K562 (cell line): ENCODE measurements at regions not wholly inside any gene's neighbourhood (a gene's known extent, or its start where the extent isn't known, plus 50 kb on each side); places are given as distances from the start of the nearest gene placed in this dataset.

Experiments used
- ATAC-seq: fragments of 200-7000 bp; cut with Tn5 transposase; 3 replicates; pipeline ENCODE4 v1.9.1; 2020; ENCODE audit warnings: moderate library complexity
- BruUV-seq: library from RNA; stranded (reverse); fragments of 400-500 nt; replicated peaks from 2 replicates; lab custom pipeline; 2021; lab: Mats Ljungman, UMichigan
- CTCF ChIA-PET: fragments of 300-600 bp; formaldehyde crosslinking; extraction: SDS; loops from one replicate; lab custom pipeline; 2021; ENCODE audit warnings: low intra/inter-chr PET ratio; lab: Yijun Ruan, JAX
- POLR2A ChIA-PET: fragments of 300-600, 350-650 bp; sonication (Branson Sonifier 250); formaldehyde crosslinking; extraction: SDS; loops from one replicate; lab custom pipeline; 2021; ENCODE audit warnings: antibody characterized with exemption, inconsistent platforms; lab: Yijun Ruan, JAX
- DNase-seq, 4 experiments: peaks; one replicate each; pipeline versions ENCODE4 v3.0.0 to v3.0.0-alpha.2; 2011 to 2018; ENCODE audit warnings: low spot score in 3 of 4, mixed read lengths in 3 of 4; ENCODE audit errors: extremely low read depth in 1 of 4
- FAIRE-seq: peaks from 2 replicates; lab custom pipeline; 2011; peaks lifted over from hg19 to GRCh38; lab: Jason Lieb, UNC
- H2AFZ ChIP-seq: 2 replicates; pipeline ENCODE4 v1.6.0; 2011; ENCODE audit warnings: low read depth, low read length, control low read depth, inconsistent platforms
- H3K27ac ChIP-seq: fragments of 200-600 bp; 3 replicates; pipeline ENCODE4 v1.8.0; 2011; ENCODE audit warnings: low read depth, mild to moderate bottlenecking, control low read depth, inconsistent platforms, low read length, moderate library complexity, mixed read lengths; ENCODE audit errors: extremely low read depth
- H3K27me3 ChIP-seq, 2 experiments: fragments of 300-600 bp in 1 of 2; 2 replicates in 1 of 2; 3 replicates in 1 of 2; pipeline versions ENCODE4 v1.6.0 to v1.8.0; 2011; ENCODE audit warnings: inconsistent platforms in 2 of 2, low read length in 2 of 2, mild to moderate bottlenecking in 1 of 2, mixed read lengths in 1 of 2, moderate library complexity in 1 of 2; ENCODE audit not compliant: control insufficient read depth in 2 of 2, insufficient read depth in 2 of 2
- H3K36me3 ChIP-seq: fragments of 300-600 bp; 3 replicates; pipeline ENCODE4 v1.8.0; 2011; ENCODE audit warnings: mild to moderate bottlenecking, low read length, inconsistent platforms; ENCODE audit not compliant: control insufficient read depth, insufficient read depth
- H3K4me1 ChIP-seq, 2 experiments: fragments of 200-600 bp in 1 of 2; replicated peaks in 1 of 2; 2 replicates in 1 of 2; 3 replicates in 1 of 2; pipeline versions ENCODE4 v1.5.1 to v1.8.0; 2011; ENCODE audit warnings: inconsistent platforms in 2 of 2, low read length in 2 of 2, mild to moderate bottlenecking in 1 of 2, mixed read lengths in 1 of 2, moderate library complexity in 1 of 2; ENCODE audit not compliant: control insufficient read depth in 2 of 2, insufficient read depth in 2 of 2
- H3K4me2 ChIP-seq: 2 replicates; pipeline ENCODE4 v1.6.1; 2011; ENCODE audit warnings: low read length, control low read depth, inconsistent platforms, mixed read lengths; ENCODE audit not compliant: insufficient read depth
- H3K4me3 ChIP-seq: fragments of 200-600 bp; sonication (generic), shearing (Covaris generic); 2 replicates; pipeline ENCODE4 v1.5.1; 2016; ENCODE audit warnings: control low read depth, inconsistent platforms
- H3K79me2 ChIP-seq: fragments of 200-600 bp; 3 replicates; pipeline ENCODE4 v1.8.0; 2011; ENCODE audit warnings: low read length, inconsistent platforms; ENCODE audit not compliant: control insufficient read depth, insufficient read depth
- H3K9ac ChIP-seq, 2 experiments: 2 replicates each; pipeline versions ENCODE4 v1.6.0 to v1.6.1; 2011; ENCODE audit warnings: low read depth in 2 of 2, low read length in 2 of 2, control low read depth in 1 of 2, inconsistent platforms in 1 of 2, mild to moderate bottlenecking in 1 of 2, mixed read lengths in 1 of 2; ENCODE audit not compliant: insufficient read depth in 1 of 2
- H3K9me1 ChIP-seq: one replicate; pipeline ENCODE4 v1.6.0; 2011; ENCODE audit warnings: inconsistent platforms, mild to moderate bottlenecking, low read length, moderate library complexity; ENCODE audit not compliant: control insufficient read depth, insufficient read depth
- H3K9me3 ChIP-seq: replicated peaks from 2 replicates; pipeline ENCODE4 v1.5.1; 2011; ENCODE audit warnings: low read depth, low read length, inconsistent platforms; ENCODE audit not compliant: control insufficient read depth, insufficient read depth
- H4K20me1 ChIP-seq: replicated peaks from 2 replicates; pipeline ENCODE4 v1.6.1; 2011; ENCODE audit warnings: low read length, inconsistent platforms, mixed read lengths; ENCODE audit not compliant: control insufficient read depth, insufficient read depth
- CLOCK ChIP-seq: fragments of 250-450 bp; sonication (Bioruptor Pico); IDR thresholded peaks from 2 replicates; pipeline ENCODE4 v1.4.0; 2020; ENCODE audit warnings: mild to moderate bottlenecking, moderate library complexity, borderline replicate concordance
- CREBBP ChIP-seq: IDR thresholded peaks from one replicate; pipeline ENCODE4 v1.6.1; 2012; ENCODE audit warnings: low read depth, mild to moderate bottlenecking, control low read depth, inconsistent platforms, low read length
- DMBX1 ChIP-seq: fragments of 250-450 bp; sonication (Bioruptor Pico); IDR thresholded peaks from 2 replicates; pipeline ENCODE4 v1.8.0; 2022; ENCODE audit warnings: inconsistent platforms, mild to moderate bottlenecking, moderate library complexity, borderline replicate concordance
- MTA2 ChIP-seq: fragments of 450-650 bp; IDR thresholded peaks from 2 replicates; pipeline ENCODE4 v1.6.1; 2016; ENCODE audit warnings: low read depth
- PHF21A ChIP-seq: fragments of 450-650 bp; IDR thresholded peaks from 2 replicates; pipeline ENCODE4 v1.6.1; 2017; ENCODE audit warnings: low read depth, borderline replicate concordance
- RFX5 ChIP-seq: IDR thresholded peaks from 2 replicates; pipeline ENCODE4 v1.6.1; 2011; ENCODE audit warnings: low read depth, mild to moderate bottlenecking, improper control_type of control experiment, low read length
- TAL1 ChIP-seq: fragments of 450-650 bp; IDR thresholded peaks from 2 replicates; pipeline ENCODE4 v1.6.1; 2016; ENCODE audit warnings: mild to moderate bottlenecking
- TRIM28 ChIP-seq: fragments of 450-650 bp; IDR thresholded peaks from 2 replicates; pipeline ENCODE4 v1.6.1; 2017
- UBTF ChIP-seq, 2 experiments: IDR thresholded peaks; 2 replicates each; pipeline ENCODE4 v1.6.1; 2012; ENCODE audit warnings: improper control_type of control experiment in 2 of 2, low read depth in 2 of 2, low read length in 2 of 2, borderline replicate concordance in 1 of 2
- WGBS: fragments of 100-300 bp; shearing (Covaris generic); methylation state at CpG from one replicate; pipeline ENCODE4 v1.1.6; 2016; ENCODE audit warnings: low coverage, mixed read lengths; ENCODE audit not compliant: insufficient coverage; ENCODE audit errors: missing lambda C conversion rate; 5-methylcytosine and 5-hydroxymethylcytosine counted together
- in situ Hi-C: fragments of 300-500 bp; cut with MboI; formaldehyde crosslinking; loops from 4 replicates; pipeline ENCODE4 v1.15.0; 2018; ENCODE audit warnings: inconsistent platforms, mixed read lengths
- intact Hi-C: fragments of 100-400 bp; cut with micrococcal nuclease; formaldehyde crosslinking; loops from 2 replicates; pipeline ENCODE4 v1.14.2; 2022
- TF ChIP-seq, protein P1 (sequence below): IDR thresholded peaks from 3 replicates; pipeline ENCODE4 v1.6.1; 2011; ENCODE audit warnings: borderline replicate concordance, mild to moderate bottlenecking; ENCODE audit not compliant: insufficient read length, insufficient read depth

DNA sequence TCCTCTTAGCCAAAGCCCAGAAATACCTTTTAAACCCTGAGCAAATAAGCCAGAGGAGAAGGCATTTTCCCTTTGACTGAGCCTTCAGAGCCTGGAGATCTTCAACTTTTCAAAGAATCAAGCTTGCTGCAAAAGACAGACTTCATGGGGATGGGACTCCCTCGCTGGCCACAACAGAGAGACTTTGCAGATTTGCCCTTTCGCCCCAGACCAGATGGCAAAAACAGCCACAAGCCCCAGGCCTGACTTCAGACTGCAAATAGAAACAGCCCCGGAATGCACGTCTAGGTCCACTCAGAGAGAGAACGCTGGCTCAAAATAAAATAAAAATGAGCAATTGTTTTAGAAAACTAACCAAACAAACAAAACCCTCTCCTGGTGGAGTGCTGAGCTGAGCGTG, 114.6 kb upstream of the MED13L start:
- POLR2A ChIA-PET: interaction anchor here (0.5 to 1.5 kb wide), 5 partner anchors 8 to 148 kb away, joined by 3 read pairs; no protein-coding TSS in a partner anchor
- no peak for FAIRE-seq
- BruUV-seq: no TSS peak

More for the DNA sequence above, 114.6 kb upstream of the MED13L start:
- no peak overlapping the region for H2AFZ ChIP-seq
- no peak overlapping the region for H3K4me2 ChIP-seq
- H3K27me3 ChIP-seq: no peaks in the 10 kb centered on the region
- no peak overlapping the region for H3K4me3 ChIP-seq
- intact Hi-C loops: no loop called here
- H3K9ac ChIP-seq: no peak overlapping the region
- no peaks in the 10 kb centered on the region for H3K9me1 ChIP-seq
- CTCF ChIA-PET: no interaction called here
- H3K9me3 ChIP-seq: peaks cover 3% of the 10 kb centered on the region; the same call in 1 of the 2 replicates
- in situ Hi-C loops: no loop called here
- DNase-seq (no peak), ATAC-seq (no peak)
- H3K4me1 ChIP-seq: peaks cover 0 to 4% of the 10 kb centered on the region in 2 experiments; a peak in 3 of 5 replicates
- H3K79me2 ChIP-seq: no peaks in the 10 kb centered on the region
- 91% methylated on average over 6 of the region's 6 CpGs for WGBS
- no peak for TF ChIP-seq MTA2
- TF ChIP-seq, protein P1, sequence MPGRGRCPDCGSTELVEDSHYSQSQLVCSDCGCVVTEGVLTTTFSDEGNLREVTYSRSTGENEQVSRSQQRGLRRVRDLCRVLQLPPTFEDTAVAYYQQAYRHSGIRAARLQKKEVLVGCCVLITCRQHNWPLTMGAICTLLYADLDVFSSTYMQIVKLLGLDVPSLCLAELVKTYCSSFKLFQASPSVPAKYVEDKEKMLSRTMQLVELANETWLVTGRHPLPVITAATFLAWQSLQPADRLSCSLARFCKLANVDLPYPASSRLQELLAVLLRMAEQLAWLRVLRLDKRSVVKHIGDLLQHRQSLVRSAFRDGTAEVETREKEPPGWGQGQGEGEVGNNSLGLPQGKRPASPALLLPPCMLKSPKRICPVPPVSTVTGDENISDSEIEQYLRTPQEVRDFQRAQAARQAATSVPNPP: no peak
- no peak for TF ChIP-seq DMBX1 (CRISPR knock-in tag)
- no peak for TF ChIP-seq CREBBP
- TF ChIP-seq TRIM28: no peak
- no peak for TF ChIP-seq UBTF (IDR thresholded peaks at IDR 0.05; ENCODE audit: borderline replicate concordance in 1 of 2, low read depth in 2 of 2, low read length in 2 of 2)
- TF ChIP-seq RFX5: no peak
- TF ChIP-seq CLOCK (CRISPR knock-in tag): no peak
- TF ChIP-seq TAL1: no peak
- TF ChIP-seq PHF21A: no peak
- H4K20me1 ChIP-seq: no peaks in the 10 kb centered on the region
- H3K36me3 ChIP-seq: no peaks in the 10 kb centered on the region
- no peak overlapping the region for H3K27ac ChIP-seq
